Fibroblast of lung (primary cell): ENCODE measurements at regions not wholly inside any gene's neighbourhood (a gene's known extent, or its start where the extent isn't known, plus 50 kb on each side); places are given as distances from the start of the nearest gene placed in this dataset.

ENCODE experiments used
- DNase-seq, 2 donors: peaks; one replicate each; pipeline versions ENCODE4 v3.0.0 to v3.0.0-alpha.2; 2010; ENCODE audit warnings: low read depth in 2 of 2
- H2AFZ ChIP-seq: 2 replicates; pipeline ENCODE4 v1.5.1; 2012; ENCODE audit warnings: low read length, control low read depth, inconsistent platforms
- H3K27ac ChIP-seq: 2 replicates; pipeline ENCODE4 v1.5.1; 2011; ENCODE audit warnings: low read length, control low read depth; ENCODE audit not compliant: insufficient read depth
- H3K27me3 ChIP-seq: 2 replicates; pipeline ENCODE4 v1.5.1; 2011; ENCODE audit warnings: mild to moderate bottlenecking, low read length; ENCODE audit not compliant: control insufficient read depth, insufficient read depth
- H3K36me3 ChIP-seq: 2 replicates; pipeline ENCODE4 v1.5.1; 2011; ENCODE audit warnings: low read length; ENCODE audit not compliant: control insufficient read depth, insufficient read depth
- H3K4me1 ChIP-seq: 2 replicates; pipeline ENCODE4 v1.5.1; 2011; ENCODE audit warnings: low read length; ENCODE audit not compliant: control insufficient read depth, insufficient read depth; ENCODE audit errors: extremely low read depth
- H3K4me2 ChIP-seq: 2 replicates; pipeline ENCODE4 v1.5.1; 2011; ENCODE audit warnings: low read length, control low read depth; ENCODE audit not compliant: insufficient read depth; ENCODE audit errors: extremely low read depth
- H3K4me3 ChIP-seq, 4 experiments: fragments of 200-600 bp in 1 of 4; sonication (generic) in 1 of 4; replicated peaks in 1 of 4; 2 replicates each; pipeline ENCODE4 v1.5.1; 2011 to 2016; ENCODE audit warnings: low read length in 4 of 4, low read depth in 3 of 4, mild to moderate bottlenecking in 3 of 4, control low read depth in 2 of 4, inconsistent platforms in 1 of 4, mixed read lengths in 1 of 4; ENCODE audit not compliant: insufficient read depth in 1 of 4; ENCODE audit errors: control extremely low read depth in 1 of 4
- H3K79me2 ChIP-seq: 2 replicates; pipeline ENCODE4 v1.5.1; 2012; ENCODE audit warnings: mild to moderate bottlenecking, low read length, inconsistent platforms; ENCODE audit not compliant: control insufficient read depth, insufficient read depth
- H3K9ac ChIP-seq: 2 replicates; pipeline ENCODE4 v1.5.1; 2011; ENCODE audit warnings: mild to moderate bottlenecking, low read length, control low read depth; ENCODE audit not compliant: insufficient read depth
- H3K9me3 ChIP-seq: 2 replicates; pipeline ENCODE4 v1.5.1; 2012; ENCODE audit warnings: low read depth, low read length; ENCODE audit not compliant: control insufficient read depth, insufficient read depth
- H4K20me1 ChIP-seq: 2 replicates; pipeline ENCODE4 v1.5.1; 2011; ENCODE audit warnings: low read length; ENCODE audit not compliant: control insufficient read depth, insufficient read depth; ENCODE audit errors: extremely low read depth
- CTCF ChIP-seq, 2 donors: IDR thresholded peaks in 1 of 2; conservative IDR thresholded peaks in 1 of 2; 1 replicate in 1 of 2; 2 replicates in 1 of 2; pipeline ENCODE4 v1.5.1; 2011 to 2012; ENCODE audit warnings: low read length in 2 of 2, control low read depth in 1 of 2, inconsistent platforms in 1 of 2, low read depth in 1 of 2, mild to moderate bottlenecking in 1 of 2
- EZH2 ChIP-seq: IDR thresholded peaks from 2 replicates; pipeline ENCODE4 v1.5.1; 2012; ENCODE audit warnings: low read length, control low read depth, mild to moderate bottlenecking; ENCODE audit errors: missing control alignments

GRCh38 chr20:11716945-11717248 lies 200.8 kb upstream of the BTBD3 start:
- no peaks in the 10 kb centered on the region for H4K20me1 ChIP-seq
- no peak overlapping the region for H3K4me2 ChIP-seq
- H3K4me3 ChIP-seq: no peak overlapping the region
- H3K79me2 ChIP-seq: no peaks in the 10 kb centered on the region
- H3K9me3 ChIP-seq: no peaks in the 10 kb centered on the region
- no peaks in the 10 kb centered on the region for H3K36me3 ChIP-seq
- TF ChIP-seq EZH2 (no peak), CTCF (conservative IDR thresholded peaks at IDR 0.05 in 1 of 2, IDR thresholded peaks at IDR 0.05 in 1 of 2; ENCODE audit: low read depth in 1 of 2, low read length in 2 of 2) (no peak)
- no peak overlapping the region for H2AFZ ChIP-seq
- H3K27me3 ChIP-seq: no peaks in the 10 kb centered on the region
- no peak for DNase-seq
- H3K4me1 ChIP-seq: peaks cover 2% of the 10 kb centered on the region
- H3K9ac ChIP-seq: no peak overlapping the region
- H3K27ac ChIP-seq: no peak overlapping the region

GRCh38 chr20:11717562-11717961 lies 200.1 kb upstream of the BTBD3 start:
- Histone ChIP-seq H3K9ac (no peak overlapping the region), H3K36me3 (no peaks in the 10 kb centered on the region), H3K4me1 (peaks cover 2% of the 10 kb centered on the region), H3K27me3 (no peaks in the 10 kb centered on the region), H2AFZ (no peak overlapping the region), H3K27ac (no peak overlapping the region), H3K4me3 (no peak overlapping the region), H4K20me1 (no peaks in the 10 kb centered on the region), H3K4me2 (no peak overlapping the region), H3K79me2 (no peaks in the 10 kb centered on the region), H3K9me3 (no peaks in the 10 kb centered on the region)
- TF ChIP-seq EZH2 (no peak), CTCF (conservative IDR thresholded peaks at IDR 0.05 in 1 of 2, IDR thresholded peaks at IDR 0.05 in 1 of 2; ENCODE audit: low read depth in 1 of 2, low read length in 2 of 2) (no peak)
- no peak for DNase-seq

- H3K4me2 ChIP-seq: no peak overlapping the region
- no peaks in the 10 kb centered on the region for H3K36me3 ChIP-seq
- H4K20me1 ChIP-seq: no peaks in the 10 kb centered on the region
- H3K79me2 ChIP-seq: no peaks in the 10 kb centered on the region
- H3K4me1 ChIP-seq: peaks cover 2% of the 10 kb centered on the region
- H3K27ac ChIP-seq: no peak overlapping the region
- H2AFZ ChIP-seq: no peak overlapping the region
- no peak for TF ChIP-seq EZH2
- no peak for TF ChIP-seq CTCF (conservative IDR thresholded peaks at IDR 0.05 in 1 of 2, IDR thresholded peaks at IDR 0.05 in 1 of 2; ENCODE audit: low read depth in 1 of 2, low read length in 2 of 2)
- H3K27me3 ChIP-seq: no peaks in the 10 kb centered on the region
- no peaks in the 10 kb centered on the region for H3K9me3 ChIP-seq
- no peak for DNase-seq
- no peak overlapping the region for H3K4me3 ChIP-seq
- H3K9ac ChIP-seq: no peak overlapping the region
Observed at GRCh38 chr20:11718474-11719094, 199.1 kb upstream of the BTBD3 start.
